HG03558 (cell line): ENCODE measurements at regions not wholly inside any gene's neighbourhood (a gene's known extent, or its start where the extent isn't known, plus 50 kb on each side); places are given as distances from the start of the nearest gene placed in this dataset.

ENCODE experiments used
- ATAC-seq: cut with Tn5 transposase; IDR thresholded peaks from one replicate; pipeline ENCODE4 v1.9.1; 2021; ENCODE audit warnings: moderate number of reproducible peaks; ENCODE audit not compliant: unreplicated experiment; ENCODE audit errors: extremely low read depth

GRCh38 chr9:73838871-73839270 lies 658.3 kb upstream of the RORB start:
- ATAC-seq, result no peak

- ATAC-seq, result no peak
Observed at GRCh38 chr9:73839471-73839870, 657.7 kb upstream of the RORB start.

- ATAC-seq, result no peak
Observed at GRCh38 chr9:73841018-73841417, 656.1 kb upstream of the RORB start.

GRCh38 chr9:73844135-73844534 lies 653.0 kb upstream of the RORB start:
- no peak for ATAC-seq

- peak; percentile 63 for ATAC-seq
Observed at GRCh38 chr9:73845539-73845938, 651.6 kb upstream of the RORB start.

- ATAC-seq, result no peak
Observed at GRCh38 chr9:73845954-73846690, 651.0 kb upstream of the RORB start.

GRCh38 chr9:73847536-73847935 lies 649.6 kb upstream of the RORB start:
- ATAC-seq, result no peak

GRCh38 chr9:73853549-73853948 lies 643.6 kb upstream of the RORB start:
- ATAC-seq, result no peak

- ATAC-seq, result no peak
Observed at GRCh38 chr9:73855206-73855605, 641.9 kb upstream of the RORB start.

GRCh38 chr9:73863924-73864323 lies 633.2 kb upstream of the RORB start:
- no peak for ATAC-seq

- ATAC-seq, result no peak
Observed at GRCh38 chr9:73866451-73866850, 630.7 kb upstream of the RORB start.

- peak; percentile 100 for ATAC-seq
Observed at GRCh38 chr9:73869264-73869663, 627.9 kb upstream of the RORB start.

- ATAC-seq, result no peak
Observed at GRCh38 chr9:73871636-73872035, 625.5 kb upstream of the RORB start.

- ATAC-seq, result no peak
Observed at GRCh38 chr9:73872701-73873100, 624.4 kb upstream of the RORB start.

GRCh38 chr9:73880101-73880500 lies 617.0 kb upstream of the RORB start:
- no peak for ATAC-seq

- ATAC-seq, result no peak
Observed at GRCh38 chr9:73889023-73889422, 608.1 kb upstream of the RORB start.

- ATAC-seq, result no peak
Observed at GRCh38 chr9:73890685-73891277, 606.4 kb upstream of the RORB start.

- ATAC-seq, result no peak
Observed at GRCh38 chr9:73892335-73892734, 604.8 kb upstream of the RORB start.

GRCh38 chr9:73893230-73893629 lies 603.9 kb upstream of the RORB start:
- no peak for ATAC-seq

GRCh38 chr9:73896061-73896460 lies 601.1 kb upstream of the RORB start:
- ATAC-seq, result no peak

GRCh38 chr9:73906671-73907070 lies 590.5 kb upstream of the RORB start:
- ATAC-seq, result no peak

- no peak for ATAC-seq
Observed at GRCh38 chr9:73911804-73912203, 585.3 kb upstream of the RORB start.
